Pulmonary artery endothelial cell (primary cell): ENCODE measurements at regions not wholly inside any gene's neighbourhood (a gene's known extent, or its start where the extent isn't known, plus 50 kb on each side); places are given as distances from the start of the nearest gene placed in this dataset.
"Not testable (repeated sequence)": the region's sequence is repeated elsewhere in the genome, so short reads cannot be mapped to it uniquely, and the experiment has no call there.

Experiments used
- DNase-seq: peaks from one replicate; pipeline ENCODE4 v3.0.0-alpha.2; 2011; ENCODE audit warnings: low read depth, low spot score

- no peak for DNase-seq
Observed at GRCh38 chr10:63836666-63837442, 315.7 kb downstream of the REEP3 start.

DNA sequence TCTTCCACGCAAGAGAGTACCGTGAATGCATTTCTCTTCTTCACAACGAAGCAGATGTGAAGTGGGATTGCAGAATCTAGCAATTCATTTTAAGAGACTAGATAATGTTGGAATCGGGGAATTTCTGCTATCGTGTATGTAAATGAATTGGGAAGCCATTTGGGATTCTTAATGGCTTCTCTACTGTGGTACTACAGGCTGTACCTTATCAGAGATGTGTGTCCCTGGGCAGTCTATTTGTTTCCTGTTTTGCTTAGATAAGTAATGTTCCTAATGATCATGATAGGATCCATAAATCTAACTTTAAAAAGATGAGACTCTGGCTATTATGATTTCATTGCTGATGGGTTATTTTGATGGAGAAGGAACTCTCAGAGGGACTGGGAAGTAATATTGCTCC lies 320.6 kb downstream of the REEP3 start:
- no peak for DNase-seq

DNA sequence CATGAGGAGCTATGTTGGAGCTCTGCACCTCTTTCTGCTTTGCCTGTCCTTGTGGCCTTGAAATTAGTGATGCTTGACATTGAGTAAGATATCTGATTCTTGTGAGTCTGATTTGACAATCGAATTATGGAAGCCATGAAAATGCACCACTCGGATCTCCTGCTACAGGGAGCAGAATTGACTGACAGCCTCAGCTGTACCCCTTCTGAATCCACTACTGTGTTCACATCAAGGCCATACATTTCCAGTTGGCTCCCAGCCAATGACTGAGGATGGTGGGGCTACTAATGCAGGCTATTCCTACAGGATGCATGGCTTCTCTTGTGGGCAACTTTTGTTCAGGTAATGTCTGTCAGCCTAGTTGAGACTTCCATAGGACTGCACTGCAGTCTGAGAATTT lies 321.9 kb downstream of the REEP3 start:
- no peak for DNase-seq

- not testable (repeated sequence) for DNase-seq
Observed at GRCh38 chr10:63848871-63849270, 327.7 kb downstream of the REEP3 start.

GRCh38 chr10:63862860-63863259 lies 341.7 kb downstream of the REEP3 start:
- DNase-seq, result no peak

DNA sequence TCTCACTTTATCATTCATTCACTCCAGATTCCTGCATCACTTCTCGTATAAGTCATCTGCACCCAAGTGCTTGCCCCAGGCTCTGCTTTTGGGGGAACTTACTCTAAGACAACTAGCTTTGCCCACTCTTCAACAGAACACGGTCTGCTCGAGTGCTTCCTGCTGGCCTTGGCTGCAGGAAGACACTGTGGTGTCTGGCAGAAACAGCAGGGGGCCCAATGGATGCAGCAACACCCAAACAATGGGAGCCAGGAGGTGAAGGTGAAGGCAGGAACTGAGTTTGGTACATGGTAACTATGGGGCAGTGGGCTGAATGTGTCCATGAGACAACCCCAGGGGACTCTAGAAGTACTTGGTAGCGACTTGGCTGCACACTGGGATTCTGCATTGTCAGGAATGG lies 344.0 kb downstream of the REEP3 start:
- DNase-seq, result no peak

- DNase-seq, result no peak
Observed at GRCh38 chr10:63866075-63866746, 345.0 kb downstream of the REEP3 start.

GRCh38 chr10:63866747-63867140 lies 345.5 kb downstream of the REEP3 start:
- DNase-seq, result no peak

DNA sequence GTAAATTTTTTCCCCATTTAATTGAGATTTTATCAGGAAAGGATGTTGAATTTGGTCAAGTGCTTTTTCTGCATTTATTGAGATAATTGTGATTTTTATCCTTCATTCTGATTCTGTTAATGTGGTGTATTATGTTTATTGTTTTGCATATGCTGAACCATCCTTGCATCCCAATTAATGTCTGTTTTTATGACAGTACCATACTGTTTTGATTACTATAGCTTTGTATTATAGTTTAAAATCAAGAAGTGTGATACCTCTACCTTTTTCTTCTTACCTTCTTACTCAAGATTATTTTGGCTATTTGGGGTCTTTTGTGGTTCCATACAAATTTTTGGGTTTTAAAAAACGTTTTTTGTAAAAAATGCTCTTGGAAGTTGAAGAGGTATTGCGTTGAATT lies 357.2 kb downstream of the REEP3 start:
- no peak for DNase-seq

GRCh38 chr10:63883861-63884260 lies 362.7 kb downstream of the REEP3 start:
- no peak for DNase-seq

DNA sequence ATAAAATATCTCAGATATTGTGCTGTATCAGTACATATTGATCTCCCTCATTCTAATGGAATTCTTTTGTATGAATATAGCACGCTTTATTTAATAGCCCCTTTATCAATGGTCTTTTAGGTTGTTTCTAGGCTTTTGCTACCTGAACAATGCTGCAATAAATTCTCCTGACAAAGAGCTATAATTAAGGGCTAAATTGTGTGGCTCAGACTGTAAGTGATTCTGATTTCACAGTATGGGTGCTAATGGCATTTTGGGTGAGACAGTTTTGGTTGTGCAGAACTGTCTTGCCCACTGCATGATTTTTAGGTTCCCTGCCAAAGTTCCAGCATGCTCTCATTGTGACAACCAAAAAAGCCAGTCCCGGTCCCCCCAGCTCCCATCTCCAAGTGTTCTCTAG lies 363.2 kb downstream of the REEP3 start:
- DNase-seq, result no peak

- DNase-seq, result no peak
Observed at GRCh38 chr10:63885156-63885555, 364.0 kb downstream of the REEP3 start.

GRCh38 chr10:63886281-63887022 lies 365.3 kb downstream of the REEP3 start:
- no peak for DNase-seq

GRCh38 chr10:63887023-63887589 lies 365.9 kb downstream of the REEP3 start:
- no peak for DNase-seq

DNA sequence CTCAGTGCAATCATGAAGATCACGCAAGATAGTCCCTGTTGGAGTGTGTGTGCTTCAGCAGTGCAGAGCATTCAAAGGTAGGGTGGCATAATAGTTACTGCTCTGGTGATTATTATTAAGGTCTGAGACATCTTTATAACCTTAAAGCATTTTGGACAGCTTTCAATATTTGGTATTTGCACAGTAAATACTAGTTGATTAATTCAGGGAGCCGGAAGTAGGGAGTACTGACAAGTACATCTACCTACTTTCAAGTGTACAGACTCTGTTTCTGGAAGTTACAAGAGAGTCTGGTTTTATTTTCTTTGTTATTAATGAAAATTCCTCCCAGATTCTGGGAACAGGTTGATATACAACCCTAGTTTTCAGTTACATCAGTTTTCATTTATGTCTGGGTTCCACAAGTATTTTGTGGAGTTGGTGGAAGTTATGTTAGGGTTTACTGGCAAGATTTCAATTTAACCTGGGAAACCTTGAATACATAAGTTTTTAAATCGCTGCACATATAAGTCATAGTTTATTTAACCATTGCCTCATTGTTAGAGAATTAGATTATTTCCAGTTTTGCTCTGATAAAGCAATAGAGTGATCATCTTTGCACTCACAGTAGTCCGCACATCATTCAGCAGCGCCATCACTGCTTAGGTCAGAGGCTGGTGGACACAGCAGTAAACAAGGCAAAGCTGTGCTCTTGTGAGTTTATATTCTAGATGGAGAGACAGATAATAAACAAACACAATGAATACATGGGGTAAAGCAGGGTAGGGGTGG lies 366.6 kb downstream of the REEP3 start:
- DNase-seq, result no peak

DNA sequence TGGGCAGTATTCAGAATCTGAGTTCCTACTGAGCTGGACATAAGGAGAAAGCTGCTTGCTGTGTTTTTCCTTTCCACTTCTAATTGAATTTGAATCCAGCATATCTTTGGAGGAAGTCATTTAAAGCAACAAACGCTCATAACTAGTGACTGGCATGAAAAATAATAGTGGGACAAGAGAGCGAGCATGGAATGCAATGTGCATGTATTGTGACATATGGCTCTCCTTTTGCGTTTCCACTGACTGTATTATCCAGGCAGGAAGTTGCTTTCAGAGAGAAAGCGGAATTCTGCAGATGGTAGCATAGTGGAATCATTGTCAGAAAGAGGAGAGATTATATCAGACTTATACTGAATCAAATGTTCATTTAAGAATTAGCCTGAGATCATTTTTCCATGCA lies 368.6 kb downstream of the REEP3 start:
- DNase-seq, result no peak

GRCh38 chr10:63896992-63897391 lies 375.8 kb downstream of the REEP3 start:
- DNase-seq, result no peak

- no peak for DNase-seq
Observed at GRCh38 chr10:63899673-63900300, 378.6 kb downstream of the REEP3 start.

DNA sequence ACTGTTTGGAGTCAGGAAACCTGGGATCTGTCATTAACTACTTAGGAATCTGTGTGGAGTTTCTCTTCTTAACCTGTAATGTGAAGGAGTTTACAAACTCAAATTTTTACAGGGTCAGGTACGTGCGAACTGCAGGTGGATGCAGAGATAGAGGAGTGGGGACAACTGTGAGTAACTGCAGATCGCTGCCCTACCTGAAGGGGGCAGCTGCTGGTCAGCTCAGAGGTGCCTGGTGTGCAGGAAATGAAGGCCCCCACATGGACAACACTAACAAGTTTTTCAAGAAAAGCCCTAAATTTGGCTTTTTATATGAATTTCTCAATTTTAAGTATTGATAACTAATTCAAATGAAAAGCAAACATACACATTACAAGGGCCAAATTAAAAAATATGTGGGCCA lies 380.0 kb downstream of the REEP3 start:
- no peak for DNase-seq

- DNase-seq, result no peak
Observed at GRCh38 chr10:63901881-63902280, 380.7 kb downstream of the REEP3 start.

- no peak for DNase-seq
Observed at GRCh38 chr10:63910806-63911205, 389.6 kb downstream of the REEP3 start.
